HG02973 (cell line): ENCODE measurements at regions not wholly inside any gene's neighbourhood (a gene's known extent, or its start where the extent isn't known, plus 50 kb on each side); places are given as distances from the start of the nearest gene placed in this dataset.

Source experiments
- ATAC-seq: cut with Tn5 transposase; IDR thresholded peaks from one replicate; pipeline ENCODE4 v1.9.1; 2021; ENCODE audit warnings: moderate library complexity; ENCODE audit not compliant: unreplicated experiment

DNA sequence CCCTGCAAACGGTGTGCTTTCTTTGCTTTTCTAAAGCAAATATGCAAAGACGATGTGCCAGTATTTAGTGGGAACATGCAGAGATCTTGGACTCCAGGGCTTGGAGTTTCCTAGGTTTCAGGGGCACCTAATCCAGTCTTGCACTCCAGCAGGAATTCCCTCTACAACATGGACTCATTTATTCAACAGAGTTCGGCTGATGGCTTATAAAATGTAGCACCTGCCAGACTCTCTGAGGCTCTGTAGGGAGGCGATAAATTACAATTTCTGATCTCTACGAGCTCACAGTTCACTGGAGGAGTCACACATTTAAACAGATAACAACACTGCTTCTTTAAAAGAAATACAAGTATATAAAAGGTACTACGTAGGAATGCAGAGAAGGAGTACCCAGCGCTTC is 143.7 kb downstream of the FGF9 start:
- ATAC-seq: no peak

GRCh38 chr13:21817878-21818277 is 147.0 kb downstream of the FGF9 start:
- no peak for ATAC-seq

GRCh38 chr13:21822029-21822428 is 151.2 kb downstream of the FGF9 start:
- ATAC-seq: no peak

GRCh38 chr13:21823416-21823815 is 152.5 kb downstream of the FGF9 start:
- no peak for ATAC-seq

GRCh38 chr13:21823949-21824348 is 153.1 kb downstream of the FGF9 start:
- no peak for ATAC-seq

- ATAC-seq: no peak
Measured at GRCh38 chr13:21825186-21825585, 154.3 kb downstream of the FGF9 start.

- ATAC-seq: no peak
Measured at GRCh38 chr13:21825801-21826200, 154.9 kb downstream of the FGF9 start.

DNA sequence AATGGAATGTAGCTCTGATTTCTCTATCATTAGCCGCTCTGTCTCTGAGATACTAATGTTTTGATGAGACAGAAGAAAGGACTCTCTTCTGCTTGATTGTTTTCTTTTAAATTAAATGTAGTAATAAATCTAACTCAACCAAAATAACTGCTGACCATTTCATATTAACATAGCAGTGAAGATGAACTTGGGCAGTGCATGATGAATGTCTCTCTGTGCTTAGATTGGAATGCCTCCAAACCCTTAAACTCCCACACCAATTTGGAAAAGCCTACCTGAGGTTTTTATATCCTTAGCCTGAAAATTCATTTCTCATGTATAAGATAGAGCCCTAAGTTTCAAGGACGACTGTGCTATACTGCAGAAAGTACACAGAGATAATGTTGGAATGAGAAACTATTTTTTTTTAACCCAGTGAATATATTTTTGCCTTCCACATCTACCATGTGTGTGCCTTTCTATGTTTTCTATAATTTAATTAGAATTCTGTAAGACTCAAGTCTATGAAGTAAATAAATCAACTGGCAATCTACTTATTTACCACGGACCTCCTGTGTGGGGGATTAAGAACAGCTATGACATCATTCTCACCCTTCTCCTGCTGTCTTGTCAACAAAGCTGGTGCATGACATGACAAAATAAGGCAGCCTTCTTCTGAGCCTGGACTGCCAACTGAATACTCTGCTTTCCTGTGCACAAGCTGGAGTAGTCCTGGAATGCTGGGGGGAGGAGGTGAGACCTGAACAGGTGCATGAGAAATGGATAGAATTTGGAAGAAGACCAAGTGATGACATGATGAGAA is 155.5 kb downstream of the FGF9 start:
- ATAC-seq: no peak

DNA sequence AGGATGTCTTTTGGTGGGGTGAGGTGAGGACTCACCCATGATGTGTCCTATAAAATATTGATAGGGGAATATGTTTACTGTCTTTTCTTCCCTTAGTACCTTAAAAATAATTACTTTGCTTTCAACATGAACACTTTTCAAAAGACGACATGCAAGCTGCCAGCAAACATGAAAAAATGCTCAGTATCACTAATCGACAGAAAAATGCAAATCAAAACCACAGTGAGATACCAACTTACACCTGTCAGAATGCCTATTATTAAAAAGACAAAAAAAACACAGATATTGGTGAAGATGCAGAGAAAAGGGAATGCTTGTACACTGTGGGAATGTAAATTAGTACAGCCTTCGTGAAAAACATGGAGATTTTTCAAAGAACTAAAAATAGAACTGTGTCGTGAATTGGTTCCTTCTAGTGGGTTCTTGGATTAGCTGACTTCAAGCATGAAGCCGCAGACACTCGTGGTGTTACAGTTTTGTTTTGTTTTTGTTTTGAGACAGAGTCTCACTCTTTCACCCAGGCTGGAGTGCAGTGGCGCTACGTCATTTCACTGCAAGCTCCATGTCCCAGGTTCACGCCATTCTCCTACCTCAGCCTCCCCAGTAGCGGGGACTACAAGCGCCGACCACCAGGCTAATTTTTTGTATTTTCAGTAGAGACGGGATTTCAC is 160.9 kb downstream of the FGF9 start:
- ATAC-seq: no peak

GRCh38 chr13:21833921-21834320 is 163.0 kb downstream of the FGF9 start:
- ATAC-seq: no peak

DNA sequence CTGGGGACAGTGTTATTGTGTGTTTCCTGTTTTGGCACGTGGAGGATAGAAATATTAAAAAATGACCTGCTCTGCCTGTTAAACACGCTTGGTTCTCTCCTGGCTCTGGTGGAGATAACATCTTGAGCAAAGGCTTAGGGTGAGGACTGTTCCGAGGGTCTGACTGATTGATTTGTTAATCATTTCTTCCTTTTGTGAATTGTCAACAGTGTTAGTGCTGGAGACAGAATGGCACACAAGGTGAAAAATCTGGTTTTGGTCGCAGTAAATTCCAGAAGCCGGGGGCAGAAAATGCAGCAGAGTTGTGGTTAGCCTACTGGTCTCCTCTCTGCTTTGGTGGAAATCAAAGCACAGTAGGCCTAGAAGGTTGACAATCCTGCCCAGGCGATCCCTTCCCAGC is 163.6 kb downstream of the FGF9 start:
- no peak for ATAC-seq

DNA sequence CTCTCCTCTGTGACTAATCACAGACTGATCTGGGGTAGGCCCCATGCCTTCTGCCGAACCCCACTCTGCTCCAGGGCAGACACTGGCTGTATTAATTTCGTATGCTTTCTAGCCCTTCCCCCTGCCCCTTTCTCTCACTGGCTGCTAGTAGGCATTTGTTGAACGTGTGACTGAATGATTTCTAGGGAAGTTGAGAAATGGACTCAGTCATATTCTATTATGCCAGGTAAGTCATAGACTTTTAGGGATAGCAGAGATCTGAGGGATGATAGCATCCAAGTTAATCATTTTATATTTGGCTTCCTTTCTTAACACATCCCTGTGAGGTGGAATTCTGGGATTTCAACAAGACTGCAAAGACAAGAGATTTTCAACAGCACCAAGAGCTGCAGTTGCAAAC is 166.4 kb downstream of the FGF9 start:
- no peak for ATAC-seq

GRCh38 chr13:21837841-21838551 is 167.1 kb downstream of the FGF9 start:
- no peak for ATAC-seq

GRCh38 chr13:21846605-21847004 is 175.7 kb downstream of the FGF9 start:
- ATAC-seq: no peak

- no peak for ATAC-seq
Measured at GRCh38 chr13:21849323-21849722, 178.4 kb downstream of the FGF9 start.

- ATAC-seq: no peak
Measured at GRCh38 chr13:21850013-21851006, 179.4 kb downstream of the FGF9 start.

- no peak for ATAC-seq
Measured at GRCh38 chr13:21852043-21852442, 181.2 kb downstream of the FGF9 start.

DNA sequence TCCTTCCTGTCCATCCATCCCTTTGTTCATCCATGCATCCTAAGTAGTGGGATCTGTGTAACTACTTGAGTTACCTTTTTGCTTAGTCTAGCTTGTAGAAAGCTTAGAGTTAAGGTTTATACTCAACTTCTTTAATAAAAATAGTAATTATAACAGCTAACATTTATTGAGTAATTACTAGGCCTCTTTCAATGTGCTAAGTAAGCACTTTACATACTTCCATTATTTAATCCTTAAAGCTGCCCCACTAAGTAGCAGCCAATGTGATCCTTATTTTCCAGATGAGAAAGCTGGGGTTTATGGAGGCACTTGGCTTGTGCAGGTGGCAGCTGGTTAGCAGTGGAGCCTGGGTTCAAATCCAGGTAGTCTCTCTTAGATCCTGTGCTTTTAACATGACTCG is 182.9 kb downstream of the FGF9 start:
- ATAC-seq: no peak

DNA sequence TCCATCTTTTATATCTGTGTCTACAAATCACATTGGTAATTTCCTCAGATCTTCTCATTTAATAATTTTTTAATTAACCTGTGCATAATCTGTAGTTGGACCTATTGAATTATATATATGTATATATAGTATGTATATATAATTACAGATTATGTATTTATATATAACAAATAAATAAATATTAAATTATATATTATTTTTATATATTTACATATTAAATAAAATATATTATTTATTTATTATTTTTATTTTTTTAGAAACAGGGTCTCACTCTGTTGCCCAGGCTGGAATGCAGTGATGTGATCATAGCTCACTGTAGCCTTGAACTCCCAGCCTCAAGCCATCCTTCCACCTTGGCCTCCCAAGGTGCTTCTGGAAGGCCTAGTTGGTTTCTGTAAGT is 197.9 kb downstream of the FGF9 start:
- no peak for ATAC-seq

- ATAC-seq: no peak
Measured at GRCh38 chr13:21871382-21871781, 200.5 kb downstream of the FGF9 start.

DNA sequence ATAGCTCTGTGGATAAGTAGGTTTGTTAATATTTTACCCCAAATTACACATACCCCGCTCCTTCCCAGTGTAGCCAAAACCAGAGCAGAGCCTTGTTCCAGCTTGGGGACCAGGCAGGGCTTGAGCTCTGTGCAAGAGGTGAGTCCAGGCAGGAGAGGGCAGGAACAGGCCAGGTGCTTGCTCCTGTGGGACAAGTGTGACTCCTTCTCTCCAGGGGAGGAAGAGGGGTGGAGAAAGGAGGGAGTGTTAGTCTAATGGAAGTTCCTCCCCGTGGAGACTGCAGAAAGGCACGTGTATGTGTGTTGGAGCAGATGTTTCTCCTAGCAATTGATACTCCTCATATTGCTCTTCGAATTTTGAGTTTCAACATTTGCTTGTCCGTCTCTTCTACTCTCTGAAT is 201.0 kb downstream of the FGF9 start:
- no peak for ATAC-seq
